T-helper 2 cell (primary cell): ENCODE measurements at regions not wholly inside any gene's neighbourhood (a gene's known extent, or its start where the extent isn't known, plus 50 kb on each side); places are given as distances from the start of the nearest gene placed in this dataset.
"Not testable (repeated sequence)": the region's sequence is repeated elsewhere in the genome, so short reads cannot be mapped to it uniquely, and the experiment has no call there.

ENCODE experiments used
- DNase-seq, 5 experiments: peaks; one replicate each; pipeline versions ENCODE4 v3.0.0 to v3.0.0-alpha.2; 2012 to 2022

GRCh38 chr18:39208190-39208589 is 1642.6 kb upstream of the CELF4 start:
- DNase-seq = no peak

DNA sequence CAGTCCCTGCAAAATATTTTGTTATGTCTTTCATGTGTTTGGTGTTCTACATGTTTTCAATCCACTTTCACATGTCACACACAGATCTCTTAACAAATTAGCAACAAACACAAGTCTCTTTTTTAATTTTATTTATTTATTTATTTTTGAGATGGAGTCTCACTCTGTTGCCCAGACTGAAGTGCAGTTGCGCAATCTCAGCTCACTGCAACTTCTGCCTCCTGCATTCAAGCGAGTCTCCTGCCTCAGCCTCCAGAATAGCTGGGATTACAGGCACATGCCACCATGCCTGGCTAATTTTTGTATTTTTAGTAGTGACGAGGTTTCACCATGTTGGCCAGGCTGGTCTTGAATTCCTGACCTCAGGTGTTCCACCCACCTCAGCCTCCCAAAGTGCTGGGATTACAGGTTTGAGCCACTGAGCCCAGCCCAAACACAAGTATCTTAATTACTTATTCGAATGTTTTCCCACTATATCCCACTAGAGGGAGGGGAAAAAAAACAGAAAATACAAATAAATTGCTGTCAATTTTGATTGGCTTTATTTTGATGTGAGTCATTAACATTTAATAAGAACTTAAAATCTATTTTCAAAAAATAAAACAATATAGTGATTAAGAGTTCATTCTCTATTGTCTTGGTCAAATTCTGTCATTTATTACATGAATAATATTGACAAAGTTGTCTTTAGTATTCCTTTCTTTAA is 1641.0 kb upstream of the CELF4 start:
- not testable (repeated sequence) for DNase-seq

DNA sequence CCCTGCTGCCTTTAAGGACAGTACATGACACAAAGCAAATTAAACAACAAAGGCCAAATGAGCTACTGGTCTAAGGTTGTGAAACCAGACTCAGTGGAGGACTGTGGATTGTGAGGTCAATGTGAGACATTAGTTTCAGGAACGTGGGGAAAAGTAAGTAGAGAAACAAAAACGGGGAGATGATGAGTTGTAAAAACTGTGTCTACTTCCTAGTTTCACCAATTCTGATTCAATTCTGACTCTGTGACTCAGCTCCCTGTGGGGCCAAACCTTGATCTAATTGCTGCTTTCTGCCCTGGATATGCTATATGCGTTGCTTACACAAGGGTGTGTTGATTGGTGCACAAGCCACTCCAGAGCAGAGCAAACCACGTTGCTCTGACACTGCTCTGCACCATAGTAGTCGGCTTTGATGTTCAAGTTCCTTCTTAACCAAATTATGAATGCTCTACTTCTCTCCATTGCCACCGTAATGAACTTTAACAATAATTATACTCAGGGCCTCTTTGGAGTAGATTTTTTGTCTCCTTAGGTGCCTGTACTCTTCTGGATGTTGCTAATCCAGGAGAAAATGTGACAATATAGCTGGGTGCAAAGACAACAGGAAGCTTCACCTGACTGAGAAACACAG is 1640.1 kb upstream of the CELF4 start:
- no peak for DNase-seq

DNA sequence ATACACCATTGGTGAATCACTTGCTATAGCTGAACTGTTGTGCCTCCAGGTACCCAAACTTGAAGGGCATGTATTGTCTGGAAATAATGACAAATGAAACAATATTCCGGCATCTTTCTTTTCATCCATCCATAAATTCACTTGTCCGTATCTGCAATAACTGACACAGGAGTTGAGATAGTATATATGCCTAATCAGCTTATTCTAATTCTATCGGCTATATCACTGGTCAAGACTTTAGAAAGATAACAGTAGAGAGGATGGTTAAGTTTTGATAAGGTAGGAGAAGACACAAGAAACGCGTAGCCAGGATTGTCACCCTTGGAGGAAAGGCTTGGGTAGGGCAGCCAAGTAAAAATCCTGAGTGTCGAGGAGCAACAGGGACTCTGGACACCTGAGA is 1634.6 kb upstream of the CELF4 start:
- no peak for DNase-seq

DNA sequence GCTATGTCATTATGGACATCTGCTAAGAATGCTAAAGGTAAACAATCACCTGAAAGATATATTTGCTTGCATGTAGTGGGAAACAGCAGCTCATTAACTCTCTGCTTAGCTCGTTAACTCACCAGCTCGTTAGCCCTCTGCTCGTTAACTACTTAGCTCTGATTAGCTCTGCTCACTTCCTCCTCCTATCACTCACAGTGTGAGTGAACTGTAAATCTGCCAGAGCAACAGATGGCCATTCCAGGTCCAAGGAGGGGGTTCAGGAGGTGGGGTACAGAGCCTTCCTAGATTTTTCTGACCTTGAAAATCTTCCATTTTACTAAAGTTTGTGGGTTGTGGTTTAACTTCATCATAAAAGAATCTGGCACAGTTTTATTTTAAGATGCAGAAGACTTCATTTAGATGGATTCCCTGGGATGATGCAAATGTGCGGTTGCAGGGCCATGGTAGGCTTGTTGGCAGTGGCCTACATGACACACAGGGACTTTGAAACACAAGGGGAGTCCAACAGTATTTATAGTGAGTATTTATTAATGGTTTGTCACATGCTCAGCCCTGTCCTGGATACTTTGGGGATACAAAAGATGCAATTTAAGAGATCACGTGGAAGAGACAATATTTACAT is 1633.7 kb upstream of the CELF4 start:
- no peak for DNase-seq

DNA sequence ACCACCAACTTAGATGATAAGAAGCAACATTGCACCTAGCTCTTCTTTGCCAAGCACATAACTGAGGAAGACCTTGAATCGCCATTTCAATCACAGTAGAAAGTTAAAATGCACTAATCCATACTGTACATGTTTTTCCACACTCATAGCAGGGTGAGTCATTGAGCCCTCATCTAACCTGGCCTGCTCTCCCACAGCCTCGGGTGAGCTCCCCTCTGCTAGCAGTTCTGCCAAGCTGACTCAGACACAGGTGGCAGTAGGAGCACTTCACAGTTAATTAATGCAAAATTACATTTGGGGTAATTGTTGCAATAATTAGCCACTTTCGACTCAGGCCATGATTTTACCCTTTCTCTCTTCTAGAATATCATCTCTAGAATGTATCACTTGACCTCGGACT is 1632.8 kb upstream of the CELF4 start:
- no peak for DNase-seq

DNA sequence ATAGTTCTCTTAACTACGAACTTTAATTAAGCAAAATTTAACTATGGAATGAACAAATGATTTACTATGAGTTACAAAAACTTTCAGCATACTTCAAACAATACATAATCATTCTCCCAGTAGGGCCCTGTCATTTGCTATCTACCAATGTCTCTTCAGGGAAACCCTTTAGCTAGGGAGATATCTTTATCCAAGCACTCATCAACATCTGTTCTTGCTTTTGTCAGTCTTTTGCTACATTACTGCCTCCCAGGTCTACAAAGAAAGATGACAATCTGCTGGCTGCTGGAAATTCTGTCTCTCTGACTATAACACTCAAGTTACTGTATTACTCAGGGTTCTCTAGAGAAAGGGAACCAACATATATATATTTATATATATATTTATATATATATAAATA is 1626.3 kb upstream of the CELF4 start:
- no peak for DNase-seq

GRCh38 chr18:39191058-39191457 is 1625.5 kb upstream of the CELF4 start:
- no peak for DNase-seq

- DNase-seq = no peak
These were observed 1624.9 kb upstream of the CELF4 start for GRCh38 chr18:39190508-39190907.

- no peak for DNase-seq
These were observed 1622.7 kb upstream of the CELF4 start for GRCh38 chr18:39188278-39188677.

- no peak for DNase-seq
These were observed 1620.4 kb upstream of the CELF4 start for GRCh38 chr18:39186008-39186407.

DNA sequence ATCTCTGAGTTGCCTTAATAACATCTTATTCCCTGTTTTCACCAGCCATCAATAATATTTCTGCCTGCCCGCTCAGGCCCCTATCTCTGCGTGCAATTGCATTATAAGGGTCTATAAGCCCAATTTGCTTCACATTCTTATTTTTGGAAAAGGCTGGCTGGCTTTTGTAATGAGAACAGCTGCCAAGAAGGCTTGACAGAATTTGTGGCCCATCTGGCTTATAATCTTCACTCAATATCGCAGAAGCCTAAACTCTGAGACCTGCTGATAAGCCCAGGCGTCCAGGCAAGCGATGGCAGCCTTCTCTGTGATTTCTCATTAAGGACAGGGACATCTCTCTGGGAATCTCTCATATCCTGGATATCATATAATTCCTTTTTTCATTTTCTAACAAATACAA is 1618.6 kb upstream of the CELF4 start:
- DNase-seq = no peak

- DNase-seq = no peak
These were observed 1612.6 kb upstream of the CELF4 start for GRCh38 chr18:39178166-39178565.

DNA sequence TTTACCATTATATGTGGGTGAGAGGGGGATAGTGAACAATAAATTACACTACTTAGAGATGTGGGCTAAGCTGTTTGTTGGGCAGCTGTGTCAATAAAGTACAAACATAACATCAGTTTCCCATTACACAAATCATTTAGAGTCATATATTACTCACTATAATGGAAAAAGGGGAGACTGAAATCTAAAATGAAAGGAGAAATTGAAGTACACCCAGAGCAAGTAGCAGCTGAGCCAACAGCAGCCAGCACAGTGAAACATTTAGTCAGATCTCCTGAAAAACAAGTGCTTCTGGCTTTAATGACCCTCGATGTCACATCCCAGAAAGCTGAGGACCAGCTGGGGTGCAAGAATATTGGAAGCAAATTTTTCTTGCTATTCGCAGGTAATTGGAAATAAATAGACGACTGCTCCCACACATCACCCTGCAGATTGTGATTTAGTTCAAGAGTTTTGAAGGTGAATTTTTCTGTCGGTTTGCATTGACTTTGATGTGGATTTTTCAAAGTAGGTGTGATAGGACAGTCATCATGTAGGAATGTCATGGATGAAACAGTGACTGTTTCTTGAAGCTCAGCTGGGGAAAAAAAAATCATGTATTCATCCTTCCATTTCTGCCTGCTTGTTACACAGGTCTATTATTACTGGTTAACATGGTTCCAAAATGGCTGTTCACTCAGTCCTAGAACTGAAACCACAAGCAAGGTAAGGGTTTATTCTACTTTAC is 1607.3 kb upstream of the CELF4 start:
- no peak for DNase-seq

- DNase-seq = no peak
These were observed 1603.1 kb upstream of the CELF4 start for GRCh38 chr18:39168723-39169122.

DNA sequence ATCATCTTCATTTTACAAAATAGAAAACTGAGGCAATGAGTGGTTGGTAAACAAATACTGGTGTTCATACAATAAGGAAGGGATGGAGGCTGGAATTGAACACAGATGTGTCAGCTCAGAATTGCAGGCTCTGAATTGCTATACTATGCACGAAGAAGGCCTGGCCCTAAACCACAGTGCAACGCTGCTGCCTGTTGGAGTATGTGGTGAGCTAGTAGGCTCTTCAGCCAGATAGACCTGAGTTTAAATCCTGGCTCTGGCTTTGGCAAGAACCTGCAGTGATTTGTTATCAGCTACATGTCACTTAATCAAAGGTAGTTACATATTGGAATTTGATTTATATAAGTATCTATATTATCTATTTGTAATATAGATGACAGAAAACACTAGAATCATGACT is 1602.4 kb upstream of the CELF4 start:
- DNase-seq = no peak

DNA sequence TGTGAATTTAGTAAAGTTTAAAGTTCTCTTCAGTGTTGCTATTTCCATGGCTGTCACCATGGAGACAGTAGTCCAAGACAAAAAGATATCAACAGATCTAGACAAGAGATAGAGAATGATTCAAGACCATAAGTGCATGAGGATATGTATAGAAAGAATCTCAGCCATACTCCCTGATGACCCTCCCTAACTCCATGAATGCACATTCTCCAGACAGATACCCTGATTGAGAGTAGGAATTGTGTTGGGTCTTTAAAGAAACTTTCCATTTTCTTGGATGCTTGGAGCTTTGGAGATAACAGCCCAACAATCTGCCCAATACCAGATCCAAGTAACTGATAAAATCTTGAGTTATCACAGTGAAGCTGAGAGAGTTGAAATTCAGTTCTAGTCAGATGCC is 1601.2 kb upstream of the CELF4 start:
- DNase-seq = no peak

GRCh38 chr18:39162013-39162827 is 1596.6 kb upstream of the CELF4 start:
- DNase-seq = no peak

DNA sequence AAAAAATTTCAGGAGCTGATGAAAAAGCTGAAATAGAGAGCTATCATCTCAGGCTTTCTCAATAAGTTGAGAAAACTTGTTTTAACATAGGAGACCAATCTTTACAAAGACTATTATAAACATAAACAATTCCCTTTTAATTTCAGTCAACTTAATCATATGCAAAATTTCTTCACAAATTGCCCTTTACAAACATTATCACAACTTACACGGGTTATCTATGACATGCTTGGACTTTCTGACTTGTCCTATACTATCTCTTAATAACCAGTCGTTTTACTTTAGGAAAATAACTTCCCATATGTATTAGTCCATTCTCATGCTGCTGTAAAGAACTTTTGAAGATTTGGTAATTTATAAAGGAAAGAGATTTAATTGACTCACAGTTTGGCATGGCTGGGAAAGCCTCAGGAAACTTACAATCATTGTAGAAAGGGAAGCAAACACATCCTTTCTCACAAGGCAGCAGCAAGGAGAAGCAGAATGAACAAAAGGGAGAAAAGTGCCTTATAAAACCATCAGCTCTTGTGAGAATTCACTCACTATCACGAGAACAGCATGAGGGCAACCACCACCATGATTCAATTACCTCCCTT is 1583.7 kb upstream of the CELF4 start:
- no peak for DNase-seq

GRCh38 chr18:39134255-39134654 is 1568.7 kb upstream of the CELF4 start:
- DNase-seq = no peak

DNA sequence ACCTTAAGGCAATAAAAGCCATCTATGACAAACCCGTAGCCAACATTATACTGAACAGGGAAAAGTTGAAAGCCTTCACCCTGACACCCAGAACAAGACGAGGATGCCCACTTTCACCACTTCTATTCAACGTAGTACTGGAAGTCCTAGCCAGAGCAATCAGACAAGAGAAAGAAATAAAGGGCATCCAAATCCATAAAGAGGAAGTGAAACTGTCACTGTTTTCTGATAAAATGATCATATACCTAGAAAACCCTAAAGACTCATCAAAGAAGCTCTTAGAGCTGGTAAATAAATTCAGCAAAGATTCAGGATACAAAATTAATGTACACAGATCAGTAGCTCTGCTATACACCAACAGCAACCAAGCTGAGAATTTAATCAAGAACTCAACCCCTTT is 1561.9 kb upstream of the CELF4 start:
- not testable (repeated sequence) for DNase-seq

DNA sequence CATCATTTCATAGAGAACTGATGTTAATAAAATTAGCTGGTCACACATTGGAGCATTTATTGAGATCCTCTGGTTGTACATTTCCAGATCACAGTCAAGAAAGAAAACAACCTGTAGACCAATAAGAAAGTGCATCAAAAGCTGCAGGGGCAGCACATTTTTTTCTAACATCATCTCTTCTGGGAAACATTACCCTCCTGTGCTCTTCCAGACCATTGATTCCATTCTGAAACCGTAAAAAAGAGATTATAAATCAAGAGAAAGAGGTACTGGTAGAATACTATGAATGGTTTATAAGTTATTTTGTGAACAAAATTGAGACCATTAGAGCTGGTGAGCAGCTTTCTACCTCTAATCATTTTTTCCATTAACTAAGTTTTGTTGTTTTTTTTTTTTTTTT is 1548.2 kb upstream of the CELF4 start:
- no peak for DNase-seq
